ENCODE measurements at regions not wholly inside any gene's neighbourhood (a gene's known extent, or its start where the extent isn't known, plus 50 kb on each side); places are given as distances from the start of the nearest gene placed in this dataset.

DNA sequence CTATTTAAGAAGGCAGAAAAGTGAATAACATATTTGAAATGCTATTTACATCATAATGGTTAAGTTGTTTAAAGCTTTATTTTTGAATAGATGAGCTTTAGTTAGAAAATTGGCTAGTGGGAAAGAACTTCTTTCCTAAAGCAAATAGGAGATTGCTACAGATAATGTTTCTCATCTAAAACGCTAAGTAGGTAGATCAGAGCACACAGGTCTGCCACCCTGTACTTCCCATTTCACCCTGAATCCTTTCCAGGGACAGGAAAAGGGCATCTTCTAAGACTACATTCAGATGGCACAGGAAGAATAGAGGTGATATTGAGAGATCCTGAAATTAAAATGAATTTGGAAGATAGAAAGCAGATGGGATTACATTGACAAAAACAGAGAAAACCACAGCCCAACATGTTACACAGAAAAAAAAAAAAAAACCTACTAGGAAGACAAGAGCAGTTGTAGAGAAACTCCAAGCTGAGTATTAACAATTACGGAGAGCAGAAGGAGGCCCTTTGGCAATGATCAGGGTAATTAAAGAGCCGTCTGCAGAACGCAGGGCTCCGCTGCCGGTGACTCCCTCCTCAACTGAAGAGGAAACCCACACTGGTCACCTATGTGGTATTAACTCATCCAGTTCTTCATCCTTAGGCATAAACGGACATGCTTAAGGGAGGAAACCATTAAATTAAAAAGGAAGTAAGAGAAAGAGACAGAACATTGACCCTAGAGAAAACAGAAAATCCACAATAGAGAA, 53.6 kb upstream of the MAP10 start:
- TF ChIP-seq, protein P1, sequence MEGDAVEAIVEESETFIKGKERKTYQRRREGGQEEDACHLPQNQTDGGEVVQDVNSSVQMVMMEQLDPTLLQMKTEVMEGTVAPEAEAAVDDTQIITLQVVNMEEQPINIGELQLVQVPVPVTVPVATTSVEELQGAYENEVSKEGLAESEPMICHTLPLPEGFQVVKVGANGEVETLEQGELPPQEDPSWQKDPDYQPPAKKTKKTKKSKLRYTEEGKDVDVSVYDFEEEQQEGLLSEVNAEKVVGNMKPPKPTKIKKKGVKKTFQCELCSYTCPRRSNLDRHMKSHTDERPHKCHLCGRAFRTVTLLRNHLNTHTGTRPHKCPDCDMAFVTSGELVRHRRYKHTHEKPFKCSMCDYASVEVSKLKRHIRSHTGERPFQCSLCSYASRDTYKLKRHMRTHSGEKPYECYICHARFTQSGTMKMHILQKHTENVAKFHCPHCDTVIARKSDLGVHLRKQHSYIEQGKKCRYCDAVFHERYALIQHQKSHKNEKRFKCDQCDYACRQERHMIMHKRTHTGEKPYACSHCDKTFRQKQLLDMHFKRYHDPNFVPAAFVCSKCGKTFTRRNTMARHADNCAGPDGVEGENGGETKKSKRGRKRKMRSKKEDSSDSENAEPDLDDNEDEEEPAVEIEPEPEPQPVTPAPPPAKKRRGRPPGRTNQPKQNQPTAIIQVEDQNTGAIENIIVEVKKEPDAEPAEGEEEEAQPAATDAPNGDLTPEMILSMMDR (IDR thresholded peaks at IDR 0.05): no peak
- H3K36me3 ChIP-seq (ENCODE audit: insufficient read depth, low read length): no peaks in the 10 kb centered on the region
- POLR2A ChIA-PET: no interaction called here
- DNase-seq: no peak
- H3K4me3 ChIP-seq (ENCODE audit: low read length): no peak overlapping the region
- Mint-ChIP-seq H3K9me3 (peaks cover 7% of the 10 kb centered on the region), H3K27ac (no peak overlapping the region), H3K36me3 (ENCODE audit: low read depth) (peaks cover 4% of the 10 kb centered on the region), H3K4me1 (ENCODE audit: low read depth) (peaks cover 7% of the 10 kb centered on the region), H3K27me3 (no peaks in the 10 kb centered on the region), H3K4me3 (no peak overlapping the region)
- H3K9me3 ChIP-seq (ENCODE audit: control insufficient read depth in 1 of 2, insufficient read depth in 1 of 2, low read length in 2 of 2): peaks cover 11 to 17% of the 10 kb centered on the region in 2 experiments
- H3K4me1 ChIP-seq (ENCODE audit: insufficient read depth, low read length): no peaks in the 10 kb centered on the region
- CTCF ChIA-PET: interaction anchor here (0.7 kb wide), 1 partner anchor 14 kb away, joined by 3 read pairs; no protein-coding TSS in a partner anchor
- intact Hi-C loops (cut with DNase I, micrococcal nuclease): no loop called here
- H3K27me3 ChIP-seq (ENCODE audit: control insufficient read depth in 1 of 2, insufficient read depth in 2 of 2, low read length in 2 of 2): no peaks in the 10 kb centered on the region
- no peak for ATAC-seq (ENCODE audit: poor library complexity)
- H3K27ac ChIP-seq (ENCODE audit: low read depth in 1 of 2, low read length in 2 of 2): no peak overlapping the region

DNA sequence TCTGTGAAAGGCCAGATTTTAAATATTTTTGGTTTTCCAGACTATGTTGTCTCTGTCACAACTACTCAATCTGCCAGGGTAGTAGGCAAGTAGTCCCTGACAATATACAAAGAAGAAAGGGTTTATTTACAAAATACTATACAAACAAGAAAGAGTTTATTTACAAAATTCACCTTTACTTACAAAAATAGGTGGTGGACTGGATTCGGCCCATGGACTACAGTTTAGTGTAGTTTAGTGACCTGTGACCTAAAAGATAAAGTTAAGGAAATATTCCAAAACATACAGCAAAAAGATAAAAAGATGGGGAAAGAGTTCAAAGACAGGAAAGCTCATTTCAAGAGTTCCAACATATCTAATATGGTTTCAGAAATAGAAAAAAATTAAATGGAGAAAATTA, 52.9 kb upstream of the MAP10 start:
- TF ChIP-seq, protein P1 (IDR thresholded peaks at IDR 0.05): no peak
- H3K36me3 Mint-ChIP-seq (ENCODE audit: low read depth): peaks cover 4% of the 10 kb centered on the region
- ChIA-PET CTCF (no interaction called here), POLR2A (no interaction called here)
- Histone ChIP-seq H3K27ac (ENCODE audit: low read depth in 1 of 2, low read length in 2 of 2) (no peak overlapping the region), H3K4me3 (ENCODE audit: low read length) (no peak overlapping the region), H3K9me3 (ENCODE audit: control insufficient read depth in 1 of 2, insufficient read depth in 1 of 2, low read length in 2 of 2) (peaks cover 11 to 17% of the 10 kb centered on the region in 2 experiments), H3K27me3 (ENCODE audit: control insufficient read depth in 1 of 2, insufficient read depth in 2 of 2, low read length in 2 of 2) (no peaks in the 10 kb centered on the region), H3K4me1 (ENCODE audit: insufficient read depth, low read length) (no peaks in the 10 kb centered on the region), H3K36me3 (ENCODE audit: insufficient read depth, low read length) (no peaks in the 10 kb centered on the region)
- intact Hi-C loops (cut with DNase I, micrococcal nuclease): no loop called here
- DNase-seq (no peak), ATAC-seq (ENCODE audit: poor library complexity) (no peak)
- H3K4me3 Mint-ChIP-seq: no peak overlapping the region
- no peaks in the 10 kb centered on the region for H3K27me3 Mint-ChIP-seq
- H3K4me1 Mint-ChIP-seq (ENCODE audit: low read depth): peaks cover 7% of the 10 kb centered on the region
- H3K9me3 Mint-ChIP-seq: peaks cover 7% of the 10 kb centered on the region
- no peak overlapping the region for H3K27ac Mint-ChIP-seq

DNA sequence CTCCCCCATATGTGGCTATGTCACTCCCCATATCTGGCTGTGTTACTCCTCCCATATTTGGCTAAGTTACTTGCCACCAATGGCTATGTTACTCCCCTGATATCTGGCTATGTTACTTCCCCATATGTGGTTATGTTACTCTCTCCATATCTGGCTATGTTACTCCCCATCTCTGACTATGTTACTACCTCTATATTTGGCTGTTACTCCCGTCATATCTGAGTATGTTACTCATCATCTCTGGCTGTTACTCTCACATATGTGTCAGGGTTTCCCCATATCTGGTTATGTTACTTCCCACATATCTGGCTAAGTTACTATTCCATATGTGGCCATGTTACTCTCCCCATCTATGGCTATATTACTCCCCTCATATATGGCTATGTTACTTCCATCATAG, 50.3 kb upstream of the MAP10 start:
- no peak for DNase-seq
- ATAC-seq (ENCODE audit: poor library complexity): no peak
- TF ChIP-seq, protein P1 (IDR thresholded peaks at IDR 0.05): no peak
- Histone ChIP-seq H3K4me1 (ENCODE audit: insufficient read depth, low read length) (no peaks in the 10 kb centered on the region), H3K27me3 (ENCODE audit: control insufficient read depth in 1 of 2, insufficient read depth in 2 of 2, low read length in 2 of 2) (no peaks in the 10 kb centered on the region), H3K4me3 (ENCODE audit: low read length) (no peak overlapping the region), H3K27ac (ENCODE audit: low read depth in 1 of 2, low read length in 2 of 2) (no peak overlapping the region), H3K36me3 (ENCODE audit: insufficient read depth, low read length) (no peaks in the 10 kb centered on the region), H3K9me3 (ENCODE audit: control insufficient read depth in 1 of 2, insufficient read depth in 1 of 2, low read length in 2 of 2) (no peaks in the 10 kb centered on the region)
- POLR2A ChIA-PET: no interaction called here
- Mint-ChIP-seq H3K27me3 (no peaks in the 10 kb centered on the region), H3K27ac (no peak overlapping the region), H3K9me3 (no peaks in the 10 kb centered on the region), H3K36me3 (ENCODE audit: low read depth) (no peaks in the 10 kb centered on the region), H3K4me1 (ENCODE audit: low read depth) (peaks cover 7% of the 10 kb centered on the region), H3K4me3 (no peak overlapping the region)
- CTCF ChIA-PET: no interaction called here
- intact Hi-C loops (cut with DNase I, micrococcal nuclease): no loop called here
